Transverse colon (tissue), 4 donors: ENCODE measurements at regions not wholly inside any gene's neighbourhood (a gene's known extent, or its start where the extent isn't known, plus 50 kb on each side); places are given as distances from the start of the nearest gene placed in this dataset.

Experiments used
- DNase-seq: peaks from one replicate; pipeline ENCODE4 v3.0.0-alpha.2; 2019
- H3K27ac ChIP-seq, 4 donors: fragments of 200-600 bp; sonication (generic); 2 replicates each; pipeline ENCODE4 v1.5.1; 2016 to 2018; ENCODE audit warnings: inconsistent platforms in 4 of 4
- H3K27me3 ChIP-seq: fragments of 200-600 bp; sonication (generic); 2 replicates; pipeline ENCODE4 v1.5.1; 2017; ENCODE audit warnings: inconsistent platforms
- H3K36me3 ChIP-seq, 4 donors: fragments of 200-600 bp; sonication (generic); 2 replicates each; pipeline ENCODE4 v1.5.1; 2017 to 2019; ENCODE audit warnings: inconsistent platforms in 4 of 4
- H3K4me1 ChIP-seq, 4 donors: fragments of 200-600 bp; sonication (generic); 2 replicates each; pipeline ENCODE4 v1.5.1; 2017 to 2020; ENCODE audit warnings: inconsistent platforms in 4 of 4
- H3K4me3 ChIP-seq, 4 donors: fragments of 200-600 bp; sonication (generic); 1 replicate in 1 of 4; 2 replicates in 3 of 4; pipeline versions ENCODE4 v1.5.1 to v1.6.1; 2017 to 2019; ENCODE audit warnings: inconsistent platforms in 4 of 4
- H3K9me3 ChIP-seq, 2 donors: fragments of 200-600 bp; sonication (generic); 2 replicates each; pipeline ENCODE4 v1.5.1; 2017 to 2019; ENCODE audit warnings: inconsistent platforms in 2 of 2
- EP300 ChIP-seq: sonication (generic); formaldehyde crosslinking; IDR thresholded peaks from one replicate; pipeline ENCODE4 v1.6.1; 2017; ENCODE audit warnings: antibody characterized with exemption, low read depth
- POLR2A ChIP-seq: fragments of 450-650 bp; IDR thresholded peaks from one replicate; pipeline ENCODE4 v1.6.1; 2016; ENCODE audit warnings: antibody characterized with exemption, mild to moderate bottlenecking, moderate library complexity
- POLR2AphosphoS5 ChIP-seq, 3 donors: sonication (generic); formaldehyde crosslinking; IDR thresholded peaks; one replicate each; pipeline ENCODE4 v1.6.1; 2016; ENCODE audit warnings: antibody characterized with exemption in 3 of 3
- WGBS, 2 donors: methylation state at CpG; one replicate each; pipeline ENCODE4 v1.1.5; 2018; ENCODE audit warnings: low coverage in 1 of 2; 5-methylcytosine and 5-hydroxymethylcytosine counted together
- in situ Hi-C, 4 donors: fragments of 200-750 bp; cut with MboI; loops; one replicate each; pipeline versions ENCODE4 v1.15.0 to v1.15.1; 2017; ENCODE audit warnings: low sequenced_read_pairs in 3 of 4, low pct_ligation_motif_present in 1 of 4, low pct_unique_long_range_greater_than_20kb in 1 of 4
- intact Hi-C: fragments of 100-400 bp; cut with DNase I; formaldehyde crosslinking; loops from one replicate; pipeline ENCODE4 v1.15.1; 2023; ENCODE audit warnings: low total_unique reads
- TF ChIP-seq, protein P1 (sequence below), 5 experiments: fragments of 200-600 bp in 3 of 5; fragments of 450-650 bp in 2 of 5; sonication (generic) in 3 of 5; IDR thresholded peaks; 1 replicate in 2 of 5; 2 replicates in 3 of 5; pipeline ENCODE4 v1.5.1; 2016 to 2017; ENCODE audit warnings: antibody characterized with exemption in 5 of 5, inconsistent platforms in 3 of 5, mild to moderate bottlenecking in 2 of 5, moderate library complexity in 1 of 5

DNA sequence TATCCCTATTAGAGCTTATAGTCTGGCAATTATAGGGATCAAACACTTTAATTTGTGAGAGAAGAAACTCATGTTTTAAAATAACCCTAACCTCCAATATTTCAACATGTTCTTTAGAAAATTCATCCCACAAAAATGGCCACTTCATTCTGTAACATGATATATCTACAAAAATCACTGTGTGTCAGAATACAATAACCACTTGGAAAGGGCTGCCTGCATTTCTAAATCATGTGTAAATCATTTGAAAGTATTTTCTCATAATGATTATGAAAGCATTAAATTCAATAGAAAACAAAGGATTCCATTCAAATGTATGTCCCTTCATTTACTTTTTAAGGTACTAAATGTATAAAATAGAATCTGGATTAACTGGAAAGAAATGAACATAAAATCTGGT is 101.4 kb upstream of the NHSL1 start:
- no peaks in the 10 kb centered on the region for H3K9me3 ChIP-seq
- TF ChIP-seq EP300 (no peak), POLR2AphosphoS5 (IDR thresholded peaks at IDR 0.05) (no peak), POLR2A (no peak)
- TF ChIP-seq, protein P1, sequence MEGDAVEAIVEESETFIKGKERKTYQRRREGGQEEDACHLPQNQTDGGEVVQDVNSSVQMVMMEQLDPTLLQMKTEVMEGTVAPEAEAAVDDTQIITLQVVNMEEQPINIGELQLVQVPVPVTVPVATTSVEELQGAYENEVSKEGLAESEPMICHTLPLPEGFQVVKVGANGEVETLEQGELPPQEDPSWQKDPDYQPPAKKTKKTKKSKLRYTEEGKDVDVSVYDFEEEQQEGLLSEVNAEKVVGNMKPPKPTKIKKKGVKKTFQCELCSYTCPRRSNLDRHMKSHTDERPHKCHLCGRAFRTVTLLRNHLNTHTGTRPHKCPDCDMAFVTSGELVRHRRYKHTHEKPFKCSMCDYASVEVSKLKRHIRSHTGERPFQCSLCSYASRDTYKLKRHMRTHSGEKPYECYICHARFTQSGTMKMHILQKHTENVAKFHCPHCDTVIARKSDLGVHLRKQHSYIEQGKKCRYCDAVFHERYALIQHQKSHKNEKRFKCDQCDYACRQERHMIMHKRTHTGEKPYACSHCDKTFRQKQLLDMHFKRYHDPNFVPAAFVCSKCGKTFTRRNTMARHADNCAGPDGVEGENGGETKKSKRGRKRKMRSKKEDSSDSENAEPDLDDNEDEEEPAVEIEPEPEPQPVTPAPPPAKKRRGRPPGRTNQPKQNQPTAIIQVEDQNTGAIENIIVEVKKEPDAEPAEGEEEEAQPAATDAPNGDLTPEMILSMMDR (IDR thresholded peaks at IDR 0.05): no peak
- H3K36me3 ChIP-seq: no peaks in the 10 kb centered on the region
- DNase-seq: no peak
- H3K4me3 ChIP-seq: no peak overlapping the region
- no peak overlapping the region for H3K27ac ChIP-seq
- no peaks in the 10 kb centered on the region for H3K27me3 ChIP-seq
- no peaks in the 10 kb centered on the region for H3K4me1 ChIP-seq
- in situ Hi-C loops (no loop called here), intact Hi-C loops (no loop called here)

DNA sequence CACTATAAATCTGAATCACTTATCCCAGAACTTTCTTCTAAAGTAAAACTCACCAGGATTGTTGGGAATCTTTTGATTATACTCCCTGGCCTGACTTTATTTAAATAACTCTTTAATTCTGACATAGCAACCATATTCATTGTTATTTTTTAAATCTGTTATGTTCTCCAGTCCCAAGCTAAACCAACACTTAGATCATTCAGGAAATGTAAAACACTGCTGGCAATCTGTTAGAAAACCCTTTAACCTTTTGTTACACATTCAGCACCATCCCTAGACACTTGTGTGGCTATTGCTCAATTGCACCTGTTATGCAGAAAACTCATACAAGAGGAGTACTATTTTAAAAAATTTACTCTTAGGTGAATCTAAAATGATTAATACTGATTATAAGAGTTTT is 101.8 kb upstream of the NHSL1 start:
- Histone ChIP-seq H3K27me3 (no peaks in the 10 kb centered on the region), H3K27ac (no peak overlapping the region), H3K36me3 (no peaks in the 10 kb centered on the region), H3K4me1 (no peaks in the 10 kb centered on the region), H3K4me3 (no peak overlapping the region), H3K9me3 (no peaks in the 10 kb centered on the region)
- in situ Hi-C loops (no loop called here), intact Hi-C loops (no loop called here)
- DNase-seq: no peak
- TF ChIP-seq, protein P1 (IDR thresholded peaks at IDR 0.05): no peak
- TF ChIP-seq POLR2AphosphoS5 (IDR thresholded peaks at IDR 0.05) (no peak), POLR2A (no peak), EP300 (no peak)

DNA sequence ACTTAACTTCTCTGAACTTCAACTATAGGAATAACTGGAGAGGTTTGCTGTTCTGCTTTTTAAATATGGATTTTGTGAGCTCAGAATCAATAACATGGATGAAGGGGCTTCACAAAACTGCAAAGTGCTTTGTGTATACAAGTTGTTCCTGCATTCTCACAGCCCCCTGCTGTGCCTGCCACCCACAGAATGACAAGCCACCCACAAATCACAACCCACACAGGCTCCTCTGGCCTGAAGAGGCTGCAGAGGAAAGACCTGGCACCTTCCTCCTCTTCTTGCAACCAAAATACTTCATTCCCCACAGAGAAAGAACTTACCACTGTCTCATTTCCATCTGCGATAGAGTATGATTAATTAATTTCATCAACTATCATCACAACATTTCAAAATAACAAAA is 106.7 kb upstream of the NHSL1 start:
- Histone ChIP-seq H3K9me3 (no peaks in the 10 kb centered on the region), H3K4me1 (no peaks in the 10 kb centered on the region), H3K27ac (no peak overlapping the region), H3K36me3 (no peaks in the 10 kb centered on the region), H3K27me3 (no peaks in the 10 kb centered on the region), H3K4me3 (no peak overlapping the region)
- DNase-seq: no peak
- TF ChIP-seq, protein P1 (IDR thresholded peaks at IDR 0.05): no peak
- no peak for TF ChIP-seq EP300
- intact Hi-C loops (no loop called here), in situ Hi-C loops (no loop called here)
- 71 to 90% methylated on average over 1 of the region's 1 CpG for WGBS, 2 donors

DNA sequence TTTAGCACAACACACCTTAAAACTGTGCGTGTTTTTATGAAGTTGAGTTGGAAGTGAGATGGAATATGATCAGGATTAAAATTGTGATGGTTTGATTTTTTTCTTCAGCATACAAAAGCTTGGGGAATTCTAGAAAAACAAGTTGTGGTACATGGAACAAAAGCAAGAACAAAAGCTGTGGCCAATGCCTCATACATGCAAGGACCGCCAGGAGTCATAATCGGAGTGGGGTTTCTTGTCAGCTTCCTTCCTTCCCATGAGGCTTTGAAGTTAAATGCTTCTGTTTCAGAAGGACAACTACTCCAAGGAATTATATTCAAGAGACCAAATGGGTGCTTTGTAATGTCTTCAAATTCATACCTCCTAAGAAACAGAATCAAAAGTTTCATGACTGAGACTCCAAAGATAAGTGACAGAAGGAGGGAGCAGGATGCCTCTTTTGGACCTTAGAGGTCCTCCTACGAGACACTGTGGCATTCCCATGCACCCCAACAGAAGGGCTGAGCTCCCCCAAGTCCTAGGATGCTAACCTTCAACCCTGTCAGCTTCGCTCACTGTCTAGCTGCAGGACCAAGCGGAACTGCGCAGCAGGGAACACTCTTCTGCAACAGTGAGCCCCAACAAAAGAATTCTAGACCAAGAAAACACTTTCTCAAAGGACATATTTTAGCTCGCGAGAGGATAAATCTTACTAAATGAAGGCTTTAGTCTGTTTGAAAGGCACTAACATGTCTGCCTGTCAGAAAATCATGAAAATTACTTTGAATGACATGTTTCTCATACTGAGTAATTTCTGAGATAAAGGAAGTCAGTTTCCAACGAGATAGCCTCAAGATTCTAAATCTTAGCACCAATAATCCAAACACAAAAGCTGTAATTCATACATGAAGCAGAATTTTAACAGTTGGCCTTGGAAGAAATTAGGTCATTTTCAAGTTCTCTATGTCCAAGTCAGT is 108.5 kb upstream of the NHSL1 start:
- H3K9me3 ChIP-seq: no peaks in the 10 kb centered on the region
- H3K4me3 ChIP-seq: no peak overlapping the region
- in situ Hi-C loops: no loop called here
- H3K4me1 ChIP-seq: no peaks in the 10 kb centered on the region
- H3K27me3 ChIP-seq: no peaks in the 10 kb centered on the region
- H3K36me3 ChIP-seq: no peaks in the 10 kb centered on the region
- TF ChIP-seq POLR2AphosphoS5 (IDR thresholded peaks at IDR 0.05) (no peak), EP300 (no peak), POLR2A (no peak)
- TF ChIP-seq, protein P1 (IDR thresholded peaks at IDR 0.05): no peak
- DNase-seq: no peak
- no peak overlapping the region for H3K27ac ChIP-seq
- intact Hi-C loops: no loop called here
- 73 to 77% methylated on average over 4 to 10 of the region's 10 CpGs for whole genome bisulfite sequencing, 2 donors
